Caco-2 (cell line): ENCODE measurements at regions not wholly inside any gene's neighbourhood (a gene's known extent, or its start where the extent isn't known, plus 50 kb on each side); places are given as distances from the start of the nearest gene placed in this dataset.

Source experiments
- BruUV-seq: library from RNA; stranded (reverse); fragments of 400-500 nt; replicated peaks from 2 replicates; lab custom pipeline; 2021; lab: Mats Ljungman, UMichigan
- CTCF ChIA-PET: fragments of 300-600 bp; sonication (Branson Sonifier 250); formaldehyde crosslinking; loops from one replicate; lab custom pipeline; 2022; ENCODE audit warnings: antibody characterized with exemption; lab: Charles Lee
- POLR2A ChIA-PET: fragments of 300-600 bp; sonication (Branson Sonifier 250); formaldehyde crosslinking; loops from one replicate; lab custom pipeline; 2022; ENCODE audit warnings: antibody characterized with exemption; lab: Charles Lee
- DNase-seq, 2 experiments: peaks; one replicate each; pipeline versions ENCODE4 v3.0.0 to v3.0.0-alpha.2; 2020 to 2022
- H3K27me3 ChIP-seq: replicated peaks from 2 replicates; pipeline ENCODE4 v1.6.0; 2011; ENCODE audit warnings: low read length; ENCODE audit not compliant: control insufficient read depth, insufficient read depth
- H3K36me3 ChIP-seq: 2 replicates; pipeline ENCODE4 v1.5.1; 2011; ENCODE audit warnings: low read length; ENCODE audit not compliant: control insufficient read depth, insufficient read depth
- H3K4me1 ChIP-seq: fragments of 250-450 bp; sonication (Bioruptor Pico); 2 replicates; pipeline ENCODE4 v1.5.1; 2020; ENCODE audit warnings: mild to moderate bottlenecking
- H3K4me3 ChIP-seq: 2 replicates; pipeline ENCODE4 v1.5.1; 2011; ENCODE audit warnings: low read depth, mild to moderate bottlenecking, control low read depth, low read length
- H3K9me3 ChIP-seq: fragments of 250-450 bp; sonication (Bioruptor Pico); 2 replicates; pipeline ENCODE4 v1.5.1; 2020; ENCODE audit warnings: mild to moderate bottlenecking, moderate library complexity
- H3K27ac Mint-ChIP-seq: one replicate; pipeline ENCODE4 v1.8.0; 2022; ENCODE audit warnings: mixed read lengths; ENCODE audit not compliant: unreplicated experiment
- H3K27me3 Mint-ChIP-seq: one replicate; pipeline ENCODE4 v1.8.0; 2022; ENCODE audit warnings: mixed read lengths; ENCODE audit not compliant: insufficient read depth, unreplicated experiment
- H3K36me3 Mint-ChIP-seq: one replicate; pipeline ENCODE4 v1.8.0; 2022; ENCODE audit warnings: mild to moderate bottlenecking, mixed read lengths; ENCODE audit not compliant: insufficient read depth, unreplicated experiment
- H3K4me1 Mint-ChIP-seq: one replicate; pipeline ENCODE4 v1.8.0; 2022; ENCODE audit warnings: low read depth, mixed read lengths; ENCODE audit not compliant: unreplicated experiment
- H3K4me3 Mint-ChIP-seq: one replicate; pipeline ENCODE4 v1.8.0; 2022; ENCODE audit warnings: mild to moderate bottlenecking, moderate library complexity, mixed read lengths; ENCODE audit not compliant: unreplicated experiment
- H3K9me3 Mint-ChIP-seq: one replicate; pipeline ENCODE4 v1.8.0; 2022; ENCODE audit warnings: mixed read lengths; ENCODE audit not compliant: unreplicated experiment
- CTCF ChIP-seq, 2 experiments: fragments of 200-600 bp in 1 of 2; IDR thresholded peaks; 1 replicate in 1 of 2; 2 replicates in 1 of 2; pipeline versions ENCODE4 v1.5.1 to v1.8.0; 2011 to 2022; ENCODE audit warnings: antibody characterized with exemption in 1 of 2, control low read depth in 1 of 2, inconsistent platforms in 1 of 2, low read depth in 1 of 2, low read length in 1 of 2, mild to moderate bottlenecking in 1 of 2, moderate library complexity in 1 of 2; ENCODE audit not compliant: insufficient read depth in 1 of 2, severe bottlenecking in 1 of 2, unreplicated experiment in 1 of 2
- intact Hi-C: fragments of 100-400 bp; cut with micrococcal nuclease; formaldehyde crosslinking; loops from one replicate; pipeline ENCODE4 v1.10.0; 2022; ENCODE audit not compliant: unreplicated experiment

- H3K27ac Mint-ChIP-seq = no peak overlapping the region
- POLR2A ChIA-PET = no interaction called here
- Histone ChIP-seq H3K4me3 (no peak overlapping the region), H3K36me3 (no peaks in the 10 kb centered on the region), H3K27me3 (no peaks in the 10 kb centered on the region), H3K9me3 (no peaks in the 10 kb centered on the region), H3K4me1 (no peaks in the 10 kb centered on the region; the same call in 1 of the 2 replicates)
- BruUV-seq = no TSS peak
- DNase-seq = no peak
- H3K9me3 Mint-ChIP-seq = no peaks in the 10 kb centered on the region
- intact Hi-C loops = no loop called here
- no peak overlapping the region for H3K4me3 Mint-ChIP-seq
- CTCF ChIA-PET = no interaction called here
- no peak for TF ChIP-seq CTCF (IDR thresholded peaks at IDR 0.05; ENCODE audit: insufficient read depth in 1 of 2, low read depth in 1 of 2, low read length in 1 of 2, severe bottlenecking in 1 of 2, unreplicated experiment in 1 of 2)
- peaks cover 6% of the 10 kb centered on the region for H3K4me1 Mint-ChIP-seq
- H3K27me3 Mint-ChIP-seq = no peaks in the 10 kb centered on the region
- H3K36me3 Mint-ChIP-seq = no peaks in the 10 kb centered on the region
Observed at GRCh38 chr2:236724200-236724599, 154.6 kb downstream of the ACKR3 start.

GRCh38 chr2:236726701-236727450 is 157.3 kb downstream of the ACKR3 start:
- intact Hi-C loops = no loop called here
- no peaks in the 10 kb centered on the region for H3K27me3 Mint-ChIP-seq
- H3K36me3 ChIP-seq = no peaks in the 10 kb centered on the region
- POLR2A ChIA-PET = no interaction called here
- peaks cover 7% of the 10 kb centered on the region for H3K4me1 Mint-ChIP-seq
- no peak overlapping the region for H3K4me3 ChIP-seq
- H3K36me3 Mint-ChIP-seq = no peaks in the 10 kb centered on the region
- H3K4me1 ChIP-seq = no peaks in the 10 kb centered on the region; the same call in 1 of the 2 replicates
- no TSS peak for BruUV-seq
- no peak overlapping the region for H3K27ac Mint-ChIP-seq
- H3K4me3 Mint-ChIP-seq = no peak overlapping the region
- H3K9me3 Mint-ChIP-seq = no peaks in the 10 kb centered on the region
- TF ChIP-seq CTCF (IDR thresholded peaks at IDR 0.05; ENCODE audit: insufficient read depth in 1 of 2, low read depth in 1 of 2, low read length in 1 of 2, severe bottlenecking in 1 of 2, unreplicated experiment in 1 of 2) = no peak
- CTCF ChIA-PET = no interaction called here
- no peaks in the 10 kb centered on the region for H3K9me3 ChIP-seq
- no peak for DNase-seq
- no peaks in the 10 kb centered on the region for H3K27me3 ChIP-seq

- Histone ChIP-seq H3K9me3 (no peaks in the 10 kb centered on the region), H3K27me3 (no peaks in the 10 kb centered on the region), H3K4me3 (no peak overlapping the region), H3K4me1 (no peaks in the 10 kb centered on the region; the same call in 1 of the 2 replicates), H3K36me3 (no peaks in the 10 kb centered on the region)
- H3K27ac Mint-ChIP-seq = peak overlapping the region; percentile 67
- POLR2A ChIA-PET = no interaction called here
- no peaks in the 10 kb centered on the region for H3K36me3 Mint-ChIP-seq
- BruUV-seq = no TSS peak
- H3K27me3 Mint-ChIP-seq = no peaks in the 10 kb centered on the region
- CTCF ChIA-PET = no interaction called here
- TF ChIP-seq CTCF (IDR thresholded peaks at IDR 0.05; ENCODE audit: insufficient read depth in 1 of 2, low read depth in 1 of 2, low read length in 1 of 2, severe bottlenecking in 1 of 2, unreplicated experiment in 1 of 2) = no peak
- H3K9me3 Mint-ChIP-seq = no peaks in the 10 kb centered on the region
- no peak overlapping the region for H3K4me3 Mint-ChIP-seq
- intact Hi-C loops = no loop called here
- no peak for DNase-seq
- H3K4me1 Mint-ChIP-seq = peaks cover 7% of the 10 kb centered on the region
Observed at GRCh38 chr2:236728916-236729670, 159.5 kb downstream of the ACKR3 start.
